Immature natural killer cell (primary cell): ENCODE measurements at regions not wholly inside any gene's neighbourhood (a gene's known extent, or its start where the extent isn't known, plus 50 kb on each side); places are given as distances from the start of the nearest gene placed in this dataset.
A peak's percentile ranks its signal among the peaks of the same experiment; 100 is the strongest.

Experiments
- DNase-seq, 3 donors: peaks; one replicate each; pipeline ENCODE4 v3.0.0; 2022; ENCODE audit warnings: mixed read lengths in 1 of 3
- H3K27ac Mint-ChIP-seq, 6 donors: one replicate each; pipeline ENCODE4 v1.8.0; 2020; ENCODE audit warnings: mixed read lengths in 6 of 6, mild to moderate bottlenecking in 5 of 6, inconsistent platforms in 4 of 6, moderate library complexity in 3 of 6
- H3K27me3 Mint-ChIP-seq, 3 donors: one replicate each; pipeline ENCODE4 v1.8.0; 2020 to 2021; ENCODE audit warnings: low read depth in 3 of 3, mild to moderate bottlenecking in 3 of 3, mixed read lengths in 3 of 3, moderate library complexity in 3 of 3, inconsistent platforms in 1 of 3
- H3K36me3 Mint-ChIP-seq, 3 donors: one replicate each; pipeline ENCODE4 v1.8.0; 2020; ENCODE audit warnings: mixed read lengths in 3 of 3, inconsistent platforms in 2 of 3, mild to moderate bottlenecking in 2 of 3
- H3K4me1 Mint-ChIP-seq, 2 donors: one replicate each; pipeline ENCODE4 v1.8.0; 2020; ENCODE audit warnings: inconsistent platforms in 2 of 2, mild to moderate bottlenecking in 2 of 2, mixed read lengths in 2 of 2, moderate library complexity in 1 of 2
- H3K4me3 Mint-ChIP-seq, 5 donors: one replicate each; pipeline ENCODE4 v1.8.0; 2020; ENCODE audit warnings: mild to moderate bottlenecking in 5 of 5, mixed read lengths in 5 of 5, inconsistent platforms in 3 of 5, moderate library complexity in 3 of 5
- H3K9me3 Mint-ChIP-seq, 6 donors: one replicate each; pipeline ENCODE4 v1.8.0; 2020; ENCODE audit warnings: mild to moderate bottlenecking in 6 of 6, mixed read lengths in 6 of 6, inconsistent platforms in 4 of 6, moderate library complexity in 3 of 6

GRCh38 chr2:234339011-234339410 lies 157.9 kb downstream of the ARL4C start:
- H3K9me3 Mint-ChIP-seq = no peaks in the 10 kb centered on the region
- peaks cover 20 to 21% of the 10 kb centered on the region in 2 donors for H3K4me1 Mint-ChIP-seq
- peaks cover 0 to 13% (median 0%) of the 10 kb centered on the region in 3 donors for H3K36me3 Mint-ChIP-seq
- peak overlapping the region in 4 of 6 donors; percentile 29 to 73 (median 51) for H3K27ac Mint-ChIP-seq
- no peak for DNase-seq
- H3K27me3 Mint-ChIP-seq = peaks cover 2 to 9% (median 3%) of the 10 kb centered on the region in 3 donors
- H3K4me3 Mint-ChIP-seq = no peak overlapping the region

GRCh38 chr2:234335661-234336228 lies 161.1 kb downstream of the ARL4C start:
- H3K36me3 Mint-ChIP-seq = peaks cover 0 to 17% (median 0%) of the 10 kb centered on the region in 3 donors
- H3K9me3 Mint-ChIP-seq = no peaks in the 10 kb centered on the region
- peak overlapping the region; percentile 15 to 77 (median 64) for H3K4me3 Mint-ChIP-seq
- H3K27ac Mint-ChIP-seq = peak overlapping the region; percentile 77 to 99 (median 94)
- DNase-seq = peak; percentile 84 to 87 (median 86)
- H3K27me3 Mint-ChIP-seq = peaks cover 2 to 10% (median 3%) of the 10 kb centered on the region in 3 donors
- peaks cover 31 to 35% of the 10 kb centered on the region in 2 donors for H3K4me1 Mint-ChIP-seq

- Mint-ChIP-seq H3K9me3 (no peaks in the 10 kb centered on the region), H3K27me3 (peaks cover 2 to 10% (median 3%) of the 10 kb centered on the region in 3 donors), H3K27ac (peak overlapping the region; percentile 55 to 99 (median 94)), H3K36me3 (peaks cover 0 to 16% (median 0%) of the 10 kb centered on the region in 3 donors), H3K4me3 (no peak overlapping the region), H3K4me1 (peaks cover 32 to 35% of the 10 kb centered on the region in 2 donors)
- no peak for DNase-seq
Measured at GRCh38 chr2:234334756-234335155, 162.1 kb downstream of the ARL4C start.

- Mint-ChIP-seq H3K36me3 (peaks cover 0 to 10% (median 0%) of the 10 kb centered on the region in 3 donors), H3K27ac (peak overlapping the region; percentile 55 to 99 (median 94)), H3K9me3 (no peaks in the 10 kb centered on the region), H3K4me1 (peaks cover 32 to 35% of the 10 kb centered on the region in 2 donors), H3K27me3 (peaks cover 2 to 10% (median 3%) of the 10 kb centered on the region in 3 donors), H3K4me3 (no peak overlapping the region)
- no peak for DNase-seq
Measured at GRCh38 chr2:234334151-234334550, 162.7 kb downstream of the ARL4C start.

GRCh38 chr2:234333168-234334130 lies 163.4 kb downstream of the ARL4C start:
- H3K27me3 Mint-ChIP-seq = peaks cover 2 to 10% (median 3%) of the 10 kb centered on the region in 3 donors
- H3K4me1 Mint-ChIP-seq = peaks cover 32 to 35% of the 10 kb centered on the region in 2 donors
- H3K9me3 Mint-ChIP-seq = no peaks in the 10 kb centered on the region
- peaks cover 0 to 9% (median 0%) of the 10 kb centered on the region in 3 donors for H3K36me3 Mint-ChIP-seq
- H3K4me3 Mint-ChIP-seq = no peak overlapping the region
- no peak for DNase-seq
- H3K27ac Mint-ChIP-seq = peak overlapping the region in 5 of 6 donors; percentile 14 to 99 (median 81)

GRCh38 chr2:234331966-234332365 lies 164.9 kb downstream of the ARL4C start:
- H3K4me3 Mint-ChIP-seq = no peak overlapping the region
- peaks cover 35 to 41% of the 10 kb centered on the region in 2 donors for H3K4me1 Mint-ChIP-seq
- H3K9me3 Mint-ChIP-seq = no peaks in the 10 kb centered on the region

GRCh38 chr2:234331566-234331965 lies 165.3 kb downstream of the ARL4C start:
- Mint-ChIP-seq H3K9me3 (no peaks in the 10 kb centered on the region), H3K4me1 (peaks cover 33 to 41% of the 10 kb centered on the region in 2 donors), H3K4me3 (no peak overlapping the region), H3K27ac (peak overlapping the region in 2 of 6 donors; percentile 77 to 85), H3K27me3 (peaks cover 0 to 10% (median 2%) of the 10 kb centered on the region in 3 donors), H3K36me3 (peaks cover 0 to 8% (median 0%) of the 10 kb centered on the region in 3 donors)
- no peak for DNase-seq

More at GRCh38 chr2:234331966-234332365, 164.9 kb downstream of the ARL4C start:
- peaks cover 0 to 8% (median 0%) of the 10 kb centered on the region in 3 donors for H3K36me3 Mint-ChIP-seq
- H3K27me3 Mint-ChIP-seq = peaks cover 0 to 10% (median 2%) of the 10 kb centered on the region in 3 donors
- peak overlapping the region in 5 of 6 donors; percentile 33 to 85 (median 60) for H3K27ac Mint-ChIP-seq
- no peak for DNase-seq

GRCh38 chr2:234330902-234331301 lies 166.0 kb downstream of the ARL4C start:
- Mint-ChIP-seq H3K27me3 (peaks cover 0 to 7% (median 2%) of the 10 kb centered on the region in 3 donors), H3K9me3 (no peaks in the 10 kb centered on the region), H3K36me3 (peaks cover 0 to 8% (median 0%) of the 10 kb centered on the region in 3 donors), H3K27ac (peak overlapping the region in 3 of 6 donors; percentile 71 to 77 (median 76)), H3K4me3 (no peak overlapping the region), H3K4me1 (peaks cover 28 to 35% of the 10 kb centered on the region in 2 donors)
- DNase-seq = no peak

GRCh38 chr2:234329202-234329960 lies 167.5 kb downstream of the ARL4C start:
- DNase-seq = no peak
- no peak overlapping the region for H3K4me3 Mint-ChIP-seq
- H3K36me3 Mint-ChIP-seq = peaks cover 0 to 8% (median 4%) of the 10 kb centered on the region in 3 donors
- peaks cover 17 to 21% of the 10 kb centered on the region in 2 donors for H3K4me1 Mint-ChIP-seq
- H3K27ac Mint-ChIP-seq = peak overlapping the region in 4 of 6 donors; percentile 19 to 40 (median 30)
- H3K27me3 Mint-ChIP-seq = peaks cover 0 to 3% (median 0%) of the 10 kb centered on the region in 3 donors
- no peaks in the 10 kb centered on the region for H3K9me3 Mint-ChIP-seq

GRCh38 chr2:234328444-234328990 lies 168.4 kb downstream of the ARL4C start:
- Mint-ChIP-seq H3K36me3 (peaks cover 0 to 8% (median 4%) of the 10 kb centered on the region in 3 donors), H3K4me3 (no peak overlapping the region), H3K4me1 (peaks cover 24 to 28% of the 10 kb centered on the region in 2 donors), H3K27me3 (peaks cover 0 to 3% (median 0%) of the 10 kb centered on the region in 3 donors), H3K9me3 (no peaks in the 10 kb centered on the region), H3K27ac (peak overlapping the region in 3 of 6 donors; percentile 66 to 79 (median 74))
- DNase-seq = no peak

- Mint-ChIP-seq H3K9me3 (no peaks in the 10 kb centered on the region), H3K27me3 (no peaks in the 10 kb centered on the region), H3K4me3 (no peak overlapping the region), H3K4me1 (peaks cover 25% of the 10 kb centered on the region in 2 donors), H3K27ac (no peak overlapping the region), H3K36me3 (peaks cover 0 to 4% (median 4%) of the 10 kb centered on the region in 3 donors)
- no peak for DNase-seq
Measured at GRCh38 chr2:234326694-234327093, 170.2 kb downstream of the ARL4C start.

- Mint-ChIP-seq H3K36me3 (peaks cover 0 to 8% (median 4%) of the 10 kb centered on the region in 3 donors), H3K27ac (peak overlapping the region in 4 of 6 donors; percentile 7 to 81 (median 54)), H3K9me3 (no peaks in the 10 kb centered on the region), H3K4me1 (peaks cover 23 to 29% of the 10 kb centered on the region in 2 donors), H3K27me3 (peaks cover 0 to 2% (median 0%) of the 10 kb centered on the region in 3 donors), H3K4me3 (peak overlapping the region in 1 of 5 donors; percentile 30)
- no peak for DNase-seq
Measured at GRCh38 chr2:234324116-234324515, 172.8 kb downstream of the ARL4C start.
